Cardiac muscle cell (in vitro differentiated cells and primary cell): ENCODE measurements at regions not wholly inside any gene's neighbourhood (a gene's known extent, or its start where the extent isn't known, plus 50 kb on each side); places are given as distances from the start of the nearest gene placed in this dataset.

Experiments
- DNase-seq, 2 donors: peaks; one replicate each; pipeline versions ENCODE4 v3.0.0 to v3.0.0-alpha.2; 2010 to 2017; ENCODE audit warnings: low read depth in 1 of 2, low spot score in 1 of 2
- H3K27ac ChIP-seq: fragments of 200-600 bp; sonication (generic); 2 replicates; pipeline ENCODE4 v1.5.1; 2016
- H3K27me3 ChIP-seq: fragments of 200-600 bp; sonication (generic); 2 replicates; pipeline ENCODE4 v1.6.0; 2016; ENCODE audit warnings: control low read depth
- H3K36me3 ChIP-seq: fragments of 200-600 bp; sonication (generic); 2 replicates; pipeline ENCODE4 v1.5.1; 2016; ENCODE audit warnings: control low read depth
- H3K4me1 ChIP-seq: fragments of 200-600 bp; sonication (generic); 2 replicates; pipeline ENCODE4 v1.8.1; 2017; ENCODE audit warnings: low read depth, mild to moderate bottlenecking, mixed run types
- H3K4me3 ChIP-seq: fragments of 200-600 bp; sonication (generic); 2 replicates; pipeline ENCODE4 v1.5.1; 2016; ENCODE audit warnings: mild to moderate bottlenecking
- H3K9me3 ChIP-seq: fragments of 200-600 bp; sonication (generic); 2 replicates; pipeline ENCODE4 v1.5.1; 2017; ENCODE audit warnings: low read depth, mild to moderate bottlenecking, control low read depth
- TF ChIP-seq, protein P1 (sequence below): IDR thresholded peaks from 2 replicates; pipeline ENCODE4 v1.5.1; 2012; ENCODE audit warnings: low read depth, mild to moderate bottlenecking, low read length

DNA sequence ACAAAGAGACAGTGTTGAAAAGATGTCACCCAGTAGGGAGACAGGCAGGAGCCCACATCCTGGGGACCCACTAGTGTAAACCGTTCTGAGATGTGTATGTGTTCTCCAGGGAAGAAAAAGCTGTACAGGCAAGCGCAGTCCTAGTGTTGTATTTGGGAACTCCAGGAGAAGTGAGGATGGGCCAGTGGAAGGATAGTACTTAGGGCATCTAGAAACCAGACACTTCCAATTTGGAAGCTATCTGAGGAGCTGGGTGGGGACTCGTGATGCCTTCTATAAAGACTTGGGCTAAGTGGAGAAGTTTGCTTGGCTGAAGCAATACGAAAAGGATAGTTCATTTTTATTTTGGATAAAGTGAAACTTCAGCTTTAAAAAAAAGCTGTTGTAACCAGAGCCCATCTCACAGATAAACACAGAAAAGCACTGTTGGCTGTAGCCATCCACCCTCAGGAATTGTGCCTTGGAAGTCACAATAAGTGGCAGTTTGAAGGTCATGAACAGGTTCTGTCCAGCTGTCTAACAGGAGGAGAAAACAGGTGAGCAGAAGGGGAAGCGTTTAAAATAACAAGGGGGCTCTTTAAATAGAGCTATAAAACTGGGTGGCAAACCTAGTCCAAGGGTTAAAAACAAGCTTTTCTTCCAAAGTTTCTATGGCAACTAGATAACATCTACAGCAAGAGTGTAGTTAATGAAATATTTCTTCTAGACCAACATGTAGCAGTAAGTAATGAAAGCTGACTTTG is 108.0 kb upstream of the ARHGAP5 start:
- H3K27me3 ChIP-seq, result no peaks in the 10 kb centered on the region
- TF ChIP-seq, protein P1, sequence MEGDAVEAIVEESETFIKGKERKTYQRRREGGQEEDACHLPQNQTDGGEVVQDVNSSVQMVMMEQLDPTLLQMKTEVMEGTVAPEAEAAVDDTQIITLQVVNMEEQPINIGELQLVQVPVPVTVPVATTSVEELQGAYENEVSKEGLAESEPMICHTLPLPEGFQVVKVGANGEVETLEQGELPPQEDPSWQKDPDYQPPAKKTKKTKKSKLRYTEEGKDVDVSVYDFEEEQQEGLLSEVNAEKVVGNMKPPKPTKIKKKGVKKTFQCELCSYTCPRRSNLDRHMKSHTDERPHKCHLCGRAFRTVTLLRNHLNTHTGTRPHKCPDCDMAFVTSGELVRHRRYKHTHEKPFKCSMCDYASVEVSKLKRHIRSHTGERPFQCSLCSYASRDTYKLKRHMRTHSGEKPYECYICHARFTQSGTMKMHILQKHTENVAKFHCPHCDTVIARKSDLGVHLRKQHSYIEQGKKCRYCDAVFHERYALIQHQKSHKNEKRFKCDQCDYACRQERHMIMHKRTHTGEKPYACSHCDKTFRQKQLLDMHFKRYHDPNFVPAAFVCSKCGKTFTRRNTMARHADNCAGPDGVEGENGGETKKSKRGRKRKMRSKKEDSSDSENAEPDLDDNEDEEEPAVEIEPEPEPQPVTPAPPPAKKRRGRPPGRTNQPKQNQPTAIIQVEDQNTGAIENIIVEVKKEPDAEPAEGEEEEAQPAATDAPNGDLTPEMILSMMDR, result no peak
- peaks cover 8% of the 10 kb centered on the region for H3K4me1 ChIP-seq
- H3K4me3 ChIP-seq, result no peak overlapping the region
- H3K36me3 ChIP-seq, result no peaks in the 10 kb centered on the region
- H3K27ac ChIP-seq, result no peak overlapping the region
- H3K9me3 ChIP-seq, result no peaks in the 10 kb centered on the region
- DNase-seq, result peak in 1 of 2 donors; percentile 37

DNA sequence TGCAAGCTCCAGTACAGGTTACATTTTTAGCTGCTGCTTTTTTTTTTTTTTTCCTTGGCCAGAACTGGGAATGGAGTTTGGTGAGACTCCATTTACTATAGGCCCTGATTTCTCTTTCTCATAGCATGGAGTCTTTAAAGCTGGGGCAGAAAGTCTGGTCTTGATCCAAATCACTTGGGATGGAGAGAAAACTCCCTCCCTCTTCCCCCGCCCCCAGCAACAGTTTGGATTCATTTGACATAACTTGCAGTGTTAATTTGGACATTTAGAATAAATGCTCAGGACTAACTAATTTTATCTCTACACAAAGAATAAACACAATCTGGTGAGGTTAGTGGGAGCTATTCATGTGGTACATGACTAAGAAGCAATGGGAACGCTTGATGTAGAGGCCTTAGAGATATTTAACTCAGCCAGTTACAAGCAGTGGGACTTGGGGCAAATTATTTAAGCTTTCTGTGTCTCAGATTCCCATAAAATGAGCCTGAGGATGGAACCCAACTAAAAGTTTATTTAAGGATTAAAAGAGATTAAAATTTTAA is 107.3 kb upstream of the ARHGAP5 start:
- Histone ChIP-seq H3K36me3 (no peaks in the 10 kb centered on the region), H3K4me1 (peaks cover 8% of the 10 kb centered on the region), H3K4me3 (no peak overlapping the region), H3K27me3 (no peaks in the 10 kb centered on the region), H3K27ac (no peak overlapping the region), H3K9me3 (no peaks in the 10 kb centered on the region)
- peak in 1 of 2 donors; percentile 31 for DNase-seq
- TF ChIP-seq, protein P1, result no peak

DNA sequence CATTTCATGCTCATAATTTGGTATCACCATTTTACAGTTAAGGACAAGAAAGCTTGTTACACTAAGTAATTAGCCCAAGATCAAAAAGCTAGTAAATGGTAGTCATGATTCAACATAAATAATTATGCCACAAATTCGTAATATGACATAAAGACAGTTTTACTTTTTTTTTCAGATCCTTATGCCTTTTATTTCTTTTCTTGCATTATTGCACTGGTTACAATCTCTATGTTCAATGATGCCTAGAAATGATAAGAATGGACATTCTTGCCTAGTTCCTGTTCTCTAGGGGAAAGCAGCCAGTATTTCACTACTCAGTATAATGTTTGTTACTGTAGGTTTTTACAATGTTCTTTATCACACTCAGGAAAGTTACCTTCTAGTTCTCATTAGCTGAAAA is 106.4 kb upstream of the ARHGAP5 start:
- TF ChIP-seq, protein P1, result no peak
- no peaks in the 10 kb centered on the region for H3K9me3 ChIP-seq
- H3K27me3 ChIP-seq, result no peaks in the 10 kb centered on the region
- no peak overlapping the region for H3K4me3 ChIP-seq
- H3K27ac ChIP-seq, result no peak overlapping the region
- DNase-seq, result no peak
- H3K4me1 ChIP-seq, result peaks cover 8% of the 10 kb centered on the region
- no peaks in the 10 kb centered on the region for H3K36me3 ChIP-seq

DNA sequence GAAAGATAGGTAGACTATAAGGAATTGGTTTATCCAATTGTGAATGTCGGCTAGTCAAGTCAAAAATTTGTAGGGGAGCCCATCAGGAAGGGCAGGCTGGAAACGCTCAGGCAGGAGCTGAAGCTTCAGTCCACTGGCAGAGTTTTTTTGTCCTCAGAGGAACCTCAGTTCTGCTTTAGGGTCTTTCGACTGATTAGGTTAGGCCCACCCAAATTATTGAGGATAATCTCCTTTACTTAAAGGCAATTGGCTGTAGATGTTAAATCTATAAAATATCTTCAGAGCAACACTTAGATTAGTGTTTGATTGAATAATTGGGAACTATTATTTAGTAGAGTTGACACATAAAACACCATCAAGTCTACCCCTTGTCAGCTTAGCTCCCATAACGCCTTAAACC is 105.5 kb upstream of the ARHGAP5 start:
- TF ChIP-seq, protein P1, result no peak
- Histone ChIP-seq H3K4me1 (peaks cover 8% of the 10 kb centered on the region), H3K27me3 (no peaks in the 10 kb centered on the region), H3K4me3 (no peak overlapping the region), H3K36me3 (no peaks in the 10 kb centered on the region), H3K27ac (no peak overlapping the region), H3K9me3 (no peaks in the 10 kb centered on the region)
- DNase-seq, result no peak

DNA sequence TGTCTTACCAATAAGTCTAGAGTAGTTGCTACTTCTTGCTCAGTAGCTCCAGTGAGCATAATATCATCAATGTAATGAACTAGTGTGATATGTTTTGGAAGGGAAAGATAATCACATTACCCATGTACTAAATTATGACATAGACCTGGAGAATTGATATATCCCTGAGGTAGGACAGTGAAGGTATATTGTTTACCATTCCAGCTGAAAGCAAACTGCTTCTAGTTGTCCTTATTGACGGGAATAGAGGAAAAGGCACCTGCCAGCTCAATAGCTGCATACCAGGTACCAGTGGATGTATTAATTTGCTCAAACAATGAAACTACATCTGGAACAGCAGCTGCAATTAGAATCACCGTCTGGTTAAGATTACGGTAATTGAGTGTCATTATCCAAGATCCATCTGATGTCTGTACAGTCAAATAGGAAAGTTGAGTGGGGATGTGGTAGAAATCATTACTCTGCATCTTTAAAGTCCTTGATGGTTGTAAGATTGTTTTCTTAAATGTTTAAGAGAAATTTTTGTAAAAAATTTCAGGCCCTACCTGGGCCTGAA is 100.0 kb upstream of the ARHGAP5 start:
- Histone ChIP-seq H3K27ac (no peak overlapping the region), H3K9me3 (no peaks in the 10 kb centered on the region), H3K4me1 (no peaks in the 10 kb centered on the region), H3K36me3 (no peaks in the 10 kb centered on the region), H3K4me3 (no peak overlapping the region), H3K27me3 (no peaks in the 10 kb centered on the region)
- TF ChIP-seq, protein P1, result no peak
- no peak for DNase-seq
